HL-60 (cell line): ENCODE measurements at regions not wholly inside any gene's neighbourhood (a gene's known extent, or its start where the extent isn't known, plus 50 kb on each side); places are given as distances from the start of the nearest gene placed in this dataset.

ENCODE experiments used
- DNase-seq, 2 experiments: peaks; one replicate each; pipeline ENCODE4 v3.0.0-alpha.2; 2010 to 2020; ENCODE audit warnings: low read depth in 1 of 2, low spot score in 1 of 2
- H3K27ac ChIP-seq: fragments of 250-450 bp; sonication (Bioruptor Pico); replicated peaks from 2 replicates; pipeline ENCODE4 v1.5.1; 2020; ENCODE audit warnings: mild to moderate bottlenecking, moderate library complexity
- H3K27me3 ChIP-seq: fragments of 250-450 bp; sonication (Bioruptor Pico); 2 replicates; pipeline ENCODE4 v1.5.1; 2021; ENCODE audit warnings: mild to moderate bottlenecking, moderate library complexity; ENCODE audit not compliant: insufficient read depth, poor library complexity, severe bottlenecking
- H3K4me3 ChIP-seq: replicated peaks from 2 replicates; pipeline ENCODE4 v1.5.1; 2011; ENCODE audit warnings: mild to moderate bottlenecking, control low read depth, low read length; ENCODE audit not compliant: insufficient read depth
- GABPA ChIP-seq: IDR thresholded peaks from 2 replicates; pipeline ENCODE4 v1.6.1; 2012; ENCODE audit warnings: low read depth
- POLR2AphosphoS5 ChIP-seq: IDR thresholded peaks from 2 replicates; pipeline ENCODE4 v1.6.1; 2012; ENCODE audit warnings: low read depth
- SPI1 ChIP-seq: IDR thresholded peaks from 2 replicates; pipeline ENCODE4 v1.6.1; 2012; ENCODE audit warnings: low read depth, mild to moderate bottlenecking, borderline replicate concordance
- TF ChIP-seq, protein P1 (sequence below): IDR thresholded peaks from one replicate; pipeline ENCODE4 v1.5.1; 2011; ENCODE audit warnings: low read length, control low read depth, inconsistent platforms; ENCODE audit not compliant: insufficient read depth
- TF ChIP-seq, protein P2 (sequence below): IDR thresholded peaks from 2 replicates; pipeline ENCODE4 v1.6.1; 2012; ENCODE audit warnings: low read depth; ENCODE audit not compliant: insufficient replicate concordance

DNA sequence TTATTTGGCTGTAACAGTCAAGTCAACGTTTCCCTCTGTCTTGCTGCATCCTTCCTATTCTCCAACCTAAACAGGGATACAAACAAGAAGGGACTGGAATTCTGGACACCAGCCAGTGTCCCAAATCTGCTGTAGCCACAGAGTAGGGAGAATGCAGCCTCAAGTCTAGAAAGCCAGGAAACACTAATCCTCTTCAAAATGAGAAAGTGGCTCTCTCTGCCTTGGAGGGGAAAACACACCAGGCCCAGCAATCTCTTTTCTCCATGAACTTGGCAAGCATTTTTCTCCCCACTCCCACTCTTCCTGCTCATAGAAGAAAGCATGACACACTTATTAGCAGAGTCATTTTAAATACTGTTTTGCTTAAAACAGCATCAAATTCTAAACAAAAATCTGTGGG is 781.7 kb downstream of the SQOR start:
- no peak for DNase-seq
- no peaks in the 10 kb centered on the region for H3K27me3 ChIP-seq
- no peak overlapping the region for H3K4me3 ChIP-seq
- no peak overlapping the region for H3K27ac ChIP-seq
- TF ChIP-seq, protein P1, sequence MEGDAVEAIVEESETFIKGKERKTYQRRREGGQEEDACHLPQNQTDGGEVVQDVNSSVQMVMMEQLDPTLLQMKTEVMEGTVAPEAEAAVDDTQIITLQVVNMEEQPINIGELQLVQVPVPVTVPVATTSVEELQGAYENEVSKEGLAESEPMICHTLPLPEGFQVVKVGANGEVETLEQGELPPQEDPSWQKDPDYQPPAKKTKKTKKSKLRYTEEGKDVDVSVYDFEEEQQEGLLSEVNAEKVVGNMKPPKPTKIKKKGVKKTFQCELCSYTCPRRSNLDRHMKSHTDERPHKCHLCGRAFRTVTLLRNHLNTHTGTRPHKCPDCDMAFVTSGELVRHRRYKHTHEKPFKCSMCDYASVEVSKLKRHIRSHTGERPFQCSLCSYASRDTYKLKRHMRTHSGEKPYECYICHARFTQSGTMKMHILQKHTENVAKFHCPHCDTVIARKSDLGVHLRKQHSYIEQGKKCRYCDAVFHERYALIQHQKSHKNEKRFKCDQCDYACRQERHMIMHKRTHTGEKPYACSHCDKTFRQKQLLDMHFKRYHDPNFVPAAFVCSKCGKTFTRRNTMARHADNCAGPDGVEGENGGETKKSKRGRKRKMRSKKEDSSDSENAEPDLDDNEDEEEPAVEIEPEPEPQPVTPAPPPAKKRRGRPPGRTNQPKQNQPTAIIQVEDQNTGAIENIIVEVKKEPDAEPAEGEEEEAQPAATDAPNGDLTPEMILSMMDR: no peak
- TF ChIP-seq SPI1: no peak
- TF ChIP-seq POLR2AphosphoS5: no peak
- TF ChIP-seq, protein P2, sequence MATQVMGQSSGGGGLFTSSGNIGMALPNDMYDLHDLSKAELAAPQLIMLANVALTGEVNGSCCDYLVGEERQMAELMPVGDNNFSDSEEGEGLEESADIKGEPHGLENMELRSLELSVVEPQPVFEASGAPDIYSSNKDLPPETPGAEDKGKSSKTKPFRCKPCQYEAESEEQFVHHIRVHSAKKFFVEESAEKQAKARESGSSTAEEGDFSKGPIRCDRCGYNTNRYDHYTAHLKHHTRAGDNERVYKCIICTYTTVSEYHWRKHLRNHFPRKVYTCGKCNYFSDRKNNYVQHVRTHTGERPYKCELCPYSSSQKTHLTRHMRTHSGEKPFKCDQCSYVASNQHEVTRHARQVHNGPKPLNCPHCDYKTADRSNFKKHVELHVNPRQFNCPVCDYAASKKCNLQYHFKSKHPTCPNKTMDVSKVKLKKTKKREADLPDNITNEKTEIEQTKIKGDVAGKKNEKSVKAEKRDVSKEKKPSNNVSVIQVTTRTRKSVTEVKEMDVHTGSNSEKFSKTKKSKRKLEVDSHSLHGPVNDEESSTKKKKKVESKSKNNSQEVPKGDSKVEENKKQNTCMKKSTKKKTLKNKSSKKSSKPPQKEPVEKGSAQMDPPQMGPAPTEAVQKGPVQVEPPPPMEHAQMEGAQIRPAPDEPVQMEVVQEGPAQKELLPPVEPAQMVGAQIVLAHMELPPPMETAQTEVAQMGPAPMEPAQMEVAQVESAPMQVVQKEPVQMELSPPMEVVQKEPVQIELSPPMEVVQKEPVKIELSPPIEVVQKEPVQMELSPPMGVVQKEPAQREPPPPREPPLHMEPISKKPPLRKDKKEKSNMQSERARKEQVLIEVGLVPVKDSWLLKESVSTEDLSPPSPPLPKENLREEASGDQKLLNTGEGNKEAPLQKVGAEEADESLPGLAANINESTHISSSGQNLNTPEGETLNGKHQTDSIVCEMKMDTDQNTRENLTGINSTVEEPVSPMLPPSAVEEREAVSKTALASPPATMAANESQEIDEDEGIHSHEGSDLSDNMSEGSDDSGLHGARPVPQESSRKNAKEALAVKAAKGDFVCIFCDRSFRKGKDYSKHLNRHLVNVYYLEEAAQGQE: no peak
- TF ChIP-seq GABPA: no peak

DNA sequence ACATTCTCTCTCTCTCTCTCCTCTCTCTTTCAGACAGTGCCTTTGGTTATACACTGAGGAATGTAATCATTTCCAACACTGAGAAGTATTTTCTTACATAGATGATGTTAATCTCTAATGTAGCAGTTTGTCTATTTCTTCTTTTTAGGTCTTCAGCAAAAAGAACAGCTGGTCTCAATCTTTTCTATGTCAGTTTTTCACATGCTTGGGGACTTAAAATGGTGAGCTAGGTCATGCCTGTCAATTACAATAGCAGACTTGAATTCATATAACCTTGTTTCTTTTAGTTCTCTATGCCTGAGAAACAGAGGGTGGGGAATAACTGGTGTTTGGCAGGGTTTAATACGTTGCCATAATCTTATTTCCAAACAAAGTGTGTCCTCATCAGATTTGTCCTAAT is 786.2 kb downstream of the SQOR start:
- H3K27ac ChIP-seq: no peak overlapping the region
- H3K27me3 ChIP-seq: no peaks in the 10 kb centered on the region
- no peak for DNase-seq
- TF ChIP-seq POLR2AphosphoS5: no peak
- TF ChIP-seq, protein P1: no peak
- TF ChIP-seq, protein P2: no peak
- TF ChIP-seq SPI1: no peak
- TF ChIP-seq GABPA: no peak
- H3K4me3 ChIP-seq: no peak overlapping the region

DNA sequence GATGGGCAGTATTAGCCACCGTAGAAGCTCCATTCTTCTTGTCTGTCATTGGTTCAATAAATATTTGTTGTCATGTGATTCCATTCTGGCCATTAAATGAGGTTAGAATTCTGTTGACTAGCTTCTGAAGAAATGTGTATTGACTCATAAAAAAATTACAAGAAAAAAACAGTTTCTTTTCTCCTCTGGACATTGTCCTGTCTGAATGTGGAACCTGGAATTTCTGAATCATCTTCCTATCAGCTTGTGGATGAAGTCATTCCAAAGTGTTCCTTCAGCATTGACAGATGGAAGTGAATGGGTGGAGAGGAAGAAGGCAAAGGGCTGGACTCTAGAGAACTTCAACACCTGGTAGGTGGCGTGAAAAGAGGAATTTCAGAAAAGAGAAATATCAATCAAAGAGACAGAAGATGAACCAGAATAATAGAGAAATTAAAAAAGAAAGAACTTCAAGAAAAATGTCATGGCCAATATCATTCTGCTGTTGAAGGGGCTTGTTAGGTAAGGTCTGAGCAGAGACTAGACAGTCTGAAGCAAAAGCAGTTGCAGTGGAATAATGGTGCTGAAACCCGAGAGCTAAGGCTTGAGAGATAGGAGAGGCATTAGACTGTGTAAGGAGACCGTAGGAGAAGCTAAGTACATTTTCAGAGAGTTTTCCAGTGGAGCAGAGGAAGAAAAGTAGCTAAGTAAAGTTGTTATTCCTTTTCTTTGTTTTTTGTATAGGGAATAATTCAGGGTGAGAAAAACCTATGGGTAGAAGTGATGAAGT is 806.6 kb downstream of the SQOR start:
- no peaks in the 10 kb centered on the region for H3K27me3 ChIP-seq
- TF ChIP-seq POLR2AphosphoS5: no peak
- TF ChIP-seq SPI1: no peak
- TF ChIP-seq, protein P1: no peak
- no peak for TF ChIP-seq GABPA
- TF ChIP-seq, protein P2: no peak
- DNase-seq: no peak
- no peak overlapping the region for H3K27ac ChIP-seq
- H3K4me3 ChIP-seq: no peak overlapping the region
